GM21619 (cell line): ENCODE measurements at regions not wholly inside any gene's neighbourhood (a gene's known extent, or its start where the extent isn't known, plus 50 kb on each side); places are given as distances from the start of the nearest gene placed in this dataset.
"Not testable (repeated sequence)": the region's sequence is repeated elsewhere in the genome, so short reads cannot be mapped to it uniquely, and the experiment has no call there.

Experiments
- ATAC-seq: cut with Tn5 transposase; IDR thresholded peaks from one replicate; pipeline ENCODE4 v1.9.1; 2021; ENCODE audit not compliant: unreplicated experiment

GRCh38 chr18:10242936-10243680 lies 211.3 kb upstream of the APCDD1 start:
- ATAC-seq: no peak

GRCh38 chr18:10244341-10244740 lies 210.1 kb upstream of the APCDD1 start:
- ATAC-seq: no peak

DNA sequence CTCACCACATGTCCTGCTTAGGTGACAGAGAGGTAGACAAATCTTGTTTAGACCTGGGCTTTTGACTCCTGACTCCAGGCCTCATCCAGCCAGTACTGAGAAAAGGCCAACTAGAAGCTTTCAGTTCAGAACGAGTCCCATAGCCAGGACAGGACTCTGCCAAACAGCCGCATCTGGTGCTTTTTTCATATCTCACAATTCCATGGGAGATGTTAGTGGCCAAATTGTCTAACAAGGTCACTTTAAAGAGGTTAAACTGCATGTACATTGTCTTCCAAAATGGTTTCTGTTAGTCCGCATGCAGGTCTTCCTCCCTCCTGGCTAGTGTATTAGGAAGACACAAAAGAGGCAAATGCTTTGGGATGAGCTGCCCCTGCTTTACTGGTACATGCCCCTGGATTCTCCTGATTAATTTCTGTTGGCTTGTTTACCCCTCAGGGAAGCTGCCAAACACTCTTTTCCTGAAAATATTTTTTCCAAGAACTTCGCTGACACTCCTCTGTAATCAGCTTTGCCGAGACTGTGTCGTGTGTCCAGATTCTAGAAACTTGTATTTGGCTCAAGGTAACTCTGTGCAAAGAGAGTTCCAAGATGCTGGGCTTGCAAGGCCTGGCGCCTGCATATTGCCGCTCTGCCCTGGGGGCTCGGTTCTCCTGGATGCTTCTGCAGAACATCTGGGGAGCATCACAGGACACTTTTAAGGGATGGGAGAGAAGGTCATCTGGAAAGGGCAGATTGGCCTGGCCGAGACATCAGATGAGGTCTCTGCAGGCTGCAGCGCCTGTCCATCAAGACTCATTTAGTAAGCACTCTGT lies 209.2 kb upstream of the APCDD1 start:
- ATAC-seq: no peak

GRCh38 chr18:10245846-10246175 lies 208.6 kb upstream of the APCDD1 start:
- no peak for ATAC-seq

DNA sequence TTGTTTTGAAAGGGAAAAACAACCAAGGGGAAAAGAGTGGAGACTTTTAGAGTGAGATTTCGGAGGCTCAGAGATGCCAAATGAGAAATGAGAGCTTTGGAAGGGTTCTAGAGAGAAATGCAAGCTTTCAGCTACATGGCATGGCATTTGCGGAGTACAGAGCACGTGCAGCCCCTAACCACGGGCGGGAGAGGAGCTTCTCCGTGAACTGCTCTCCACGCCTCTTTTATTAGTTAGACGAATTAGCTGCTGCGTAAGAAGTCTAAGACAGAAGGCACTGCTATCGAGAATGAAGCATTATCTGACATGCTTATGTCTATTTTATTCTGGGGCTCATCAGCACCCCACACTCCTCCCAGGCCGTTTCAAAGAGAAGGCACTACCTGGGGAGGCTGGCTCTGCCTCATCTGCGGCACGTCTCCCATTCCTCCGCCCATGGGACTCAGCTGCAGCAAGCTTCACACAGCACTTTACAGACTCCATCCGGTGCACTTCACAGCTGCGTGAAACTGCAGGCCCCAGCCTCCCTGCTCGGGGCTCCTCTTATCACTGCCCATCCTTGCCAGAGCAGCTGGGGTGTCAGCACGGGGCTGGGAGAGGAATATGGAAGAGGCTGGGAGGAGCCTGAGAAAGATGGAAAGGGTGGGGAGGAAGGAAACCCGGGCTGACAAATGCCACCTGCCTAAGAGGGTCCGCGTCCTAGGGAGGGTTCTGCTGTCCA lies 207.3 kb upstream of the APCDD1 start:
- no peak for ATAC-seq

DNA sequence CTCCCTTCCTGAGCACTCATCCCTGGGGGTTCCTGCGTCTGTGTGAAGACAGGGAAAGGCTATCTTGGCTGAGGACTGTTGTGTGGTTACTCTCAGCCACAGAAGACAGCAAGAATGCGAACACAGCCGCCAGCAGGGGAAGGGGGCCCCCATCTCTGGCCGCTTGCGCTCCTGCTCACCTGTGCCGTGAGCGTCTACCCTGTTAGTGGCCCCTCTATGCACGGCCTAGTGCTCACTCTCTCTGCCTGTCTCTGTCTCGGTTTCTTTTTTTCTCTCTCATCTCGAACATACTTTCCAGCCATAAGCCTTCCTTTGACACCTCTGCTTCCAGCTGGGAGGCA lies 206.7 kb upstream of the APCDD1 start:
- no peak for ATAC-seq

DNA sequence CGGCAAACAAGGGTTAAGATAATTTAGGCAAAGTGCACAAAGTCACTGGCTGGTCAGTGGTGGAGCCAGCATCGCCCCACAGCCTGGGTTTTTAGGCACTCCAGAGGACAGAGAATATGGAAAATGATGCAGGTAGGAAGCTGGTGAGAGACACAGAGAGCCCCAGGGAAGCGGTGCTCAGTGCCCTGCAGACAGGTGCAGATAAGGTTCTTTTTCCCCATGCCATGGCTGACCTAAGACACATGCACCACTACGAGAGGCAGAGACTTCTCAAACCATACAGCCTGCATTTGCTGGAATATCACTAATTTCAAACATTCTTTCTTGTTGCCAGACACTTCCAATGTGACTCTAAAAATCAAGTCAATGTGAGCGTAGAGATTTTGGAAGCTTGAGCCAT lies 205.7 kb upstream of the APCDD1 start:
- no peak for ATAC-seq

DNA sequence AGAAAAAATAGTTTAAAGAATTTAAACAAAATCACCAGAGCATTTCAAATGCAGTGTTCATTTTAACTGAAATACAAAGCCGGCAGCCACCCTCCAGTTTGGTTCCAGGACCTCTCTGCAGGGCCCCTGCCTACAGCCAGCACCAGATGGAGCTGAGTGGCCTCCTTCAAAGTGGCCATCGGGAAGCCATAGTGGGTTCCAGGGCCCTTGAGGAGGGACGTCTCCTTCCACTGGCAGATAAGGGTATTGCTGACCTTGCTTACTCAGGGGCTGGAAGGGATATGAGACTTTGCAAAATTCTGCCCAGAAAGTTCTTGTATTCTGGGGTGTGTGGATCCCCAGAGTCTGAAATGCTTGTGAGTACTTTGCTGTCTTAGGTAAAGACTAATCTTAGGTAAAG lies 205.2 kb upstream of the APCDD1 start:
- ATAC-seq: no peak

GRCh38 chr18:10249801-10250200 lies 204.6 kb upstream of the APCDD1 start:
- ATAC-seq: no peak

- no peak for ATAC-seq
Measured at GRCh38 chr18:10252494-10252893, 201.9 kb upstream of the APCDD1 start.

DNA sequence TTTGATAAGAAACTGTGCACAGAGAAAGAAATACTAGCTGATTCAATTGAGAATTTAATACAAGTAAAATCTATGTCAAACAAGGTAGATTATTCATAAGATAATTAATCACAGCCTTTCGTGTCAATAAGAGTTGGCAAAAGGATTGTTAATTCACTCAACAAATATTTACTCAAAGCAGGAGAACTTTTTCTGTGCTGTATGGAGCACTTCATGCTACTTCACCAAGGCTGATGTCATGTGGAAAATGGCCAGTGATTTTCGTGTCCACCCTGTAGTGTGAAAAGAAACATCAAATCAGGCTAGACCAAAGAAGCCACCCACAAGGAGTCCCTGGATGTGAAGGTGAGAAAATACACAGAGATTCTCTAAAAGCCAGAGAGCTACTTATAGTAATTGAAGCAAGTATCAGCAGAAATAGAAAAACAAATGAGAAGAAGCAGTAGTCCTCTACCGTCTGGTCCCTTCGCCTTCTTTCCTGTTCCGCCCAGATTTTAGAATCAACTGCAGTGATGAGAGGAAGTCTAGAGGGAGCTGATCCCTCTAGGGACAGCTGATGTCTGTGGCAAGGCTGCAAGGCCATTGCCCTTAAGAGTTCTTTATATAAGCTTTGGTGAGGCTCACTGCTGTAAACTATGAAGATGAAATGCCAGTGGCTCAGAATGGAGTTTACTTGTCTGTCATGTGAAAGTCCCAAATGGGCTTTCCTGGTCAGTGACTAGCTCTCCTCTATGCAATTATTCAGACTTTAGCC lies 201.3 kb upstream of the APCDD1 start:
- no peak for ATAC-seq

- not testable (repeated sequence) for ATAC-seq
Measured at GRCh38 chr18:10256276-10256675, 198.2 kb upstream of the APCDD1 start.

GRCh38 chr18:10258836-10259474 lies 195.5 kb upstream of the APCDD1 start:
- no peak for ATAC-seq

GRCh38 chr18:10259901-10260300 lies 194.5 kb upstream of the APCDD1 start:
- no peak for ATAC-seq

DNA sequence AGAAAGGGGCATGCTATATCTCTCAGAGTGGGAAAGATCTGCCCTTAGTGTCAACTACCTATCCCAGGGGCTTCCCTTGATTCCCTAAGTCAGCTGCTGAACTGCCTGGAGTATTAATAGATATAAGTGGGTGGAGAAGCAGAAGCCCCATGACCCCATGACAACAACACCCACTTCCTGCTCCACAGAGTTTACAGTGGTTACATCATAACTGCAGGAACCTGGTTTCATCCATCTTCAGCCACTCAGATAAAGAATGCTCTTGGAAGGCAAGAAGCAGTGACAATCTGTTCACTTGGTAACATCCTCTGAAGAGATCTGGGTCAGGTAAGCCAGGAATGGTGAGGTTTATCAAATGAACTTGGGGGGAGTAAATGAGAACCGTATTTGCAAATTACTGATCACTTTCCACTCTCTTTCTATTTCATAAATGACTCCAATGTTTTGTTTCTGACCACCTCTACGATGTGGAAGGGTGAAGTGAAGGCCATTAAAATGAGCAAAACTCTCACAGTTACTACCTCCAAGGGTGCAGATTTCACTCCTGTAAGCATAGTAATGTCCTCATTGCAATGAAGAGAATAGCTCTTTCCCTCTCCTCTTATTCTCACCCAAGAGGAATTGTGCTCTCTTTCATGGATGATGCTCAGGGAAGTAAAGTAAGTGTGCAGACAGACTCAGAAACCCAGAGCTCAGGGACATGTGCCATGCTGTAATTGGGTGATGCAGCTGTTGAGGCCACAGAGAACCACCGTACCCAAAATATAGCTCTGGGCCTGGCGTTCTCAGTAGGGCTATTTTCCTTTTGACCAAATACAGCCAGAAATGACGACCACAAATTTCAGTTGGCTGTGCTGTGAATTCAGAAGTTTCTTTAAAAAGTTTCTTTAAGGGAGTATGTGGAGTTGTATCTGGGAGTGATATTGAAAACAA lies 192.8 kb upstream of the APCDD1 start:
- ATAC-seq: no peak

DNA sequence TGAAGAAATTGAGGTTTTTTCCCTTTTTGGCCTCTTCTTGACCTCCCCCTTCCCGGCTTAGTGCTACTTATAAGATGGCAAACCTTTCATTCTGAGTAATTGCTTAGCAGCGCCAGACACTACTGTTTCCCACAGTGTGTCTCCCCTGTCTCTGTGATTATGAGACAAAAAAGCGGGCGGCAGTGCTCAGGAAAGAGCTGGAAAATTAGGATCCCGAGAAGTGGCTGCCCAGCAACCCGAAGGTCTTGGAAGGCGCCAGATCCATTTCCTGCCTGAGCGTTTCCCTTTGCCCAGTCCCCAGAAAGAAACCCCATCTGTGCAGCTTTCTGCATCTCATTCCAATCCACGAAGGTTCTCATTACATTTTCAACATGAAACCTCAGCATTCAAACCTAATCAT lies 191.9 kb upstream of the APCDD1 start:
- no peak for ATAC-seq

GRCh38 chr18:10264260-10264659 lies 190.2 kb upstream of the APCDD1 start:
- no peak for ATAC-seq

DNA sequence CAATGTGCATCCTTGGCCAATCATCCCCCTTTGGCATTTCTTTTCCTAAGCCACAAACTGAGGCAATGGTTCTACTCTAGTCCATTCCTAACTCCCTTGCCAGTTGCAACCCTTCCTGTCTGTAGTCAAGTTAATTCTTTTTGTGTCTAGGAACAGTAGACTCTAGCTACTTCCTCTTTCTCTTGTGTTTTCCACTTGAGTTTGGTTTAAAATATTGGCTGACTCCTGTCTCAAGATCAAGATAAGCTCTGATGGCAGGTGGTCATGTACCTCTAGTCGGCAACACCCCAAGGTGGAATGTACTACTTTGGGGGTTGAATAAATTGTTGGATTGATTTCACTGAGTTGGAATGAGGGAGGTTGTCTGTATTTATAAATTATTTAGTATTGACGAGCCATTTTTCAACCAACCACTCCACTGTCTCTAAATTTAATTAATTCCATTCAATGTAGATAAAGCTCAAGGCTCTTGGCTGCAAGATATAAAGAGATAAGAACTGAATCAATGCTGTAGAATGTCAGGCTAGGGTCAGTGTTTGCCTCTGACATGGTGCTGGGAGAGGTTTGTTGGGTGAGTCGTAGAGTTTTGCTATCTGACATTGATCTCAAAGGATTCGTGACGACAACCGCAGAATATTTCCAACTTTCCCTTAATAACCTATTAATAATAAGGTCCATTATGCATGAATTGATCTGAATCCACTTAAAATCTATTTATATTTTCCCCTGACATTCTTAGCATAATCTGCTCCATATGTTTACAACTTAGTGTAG lies 188.7 kb upstream of the APCDD1 start:
- ATAC-seq: no peak

DNA sequence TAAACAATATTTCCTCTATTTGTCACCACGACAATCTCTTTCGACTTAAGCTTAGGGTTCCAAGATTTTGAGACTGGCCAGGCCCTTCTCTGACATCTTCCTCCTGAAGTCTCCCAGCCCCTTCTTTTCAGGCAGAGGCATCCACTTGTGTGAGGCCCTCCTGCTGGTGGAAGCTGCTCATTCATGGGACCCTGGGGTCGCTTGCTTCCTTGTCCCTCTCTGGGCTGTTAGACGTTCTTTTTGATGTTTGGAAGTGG lies 188.2 kb upstream of the APCDD1 start:
- no peak for ATAC-seq
